HL-60 (cell line): ENCODE measurements at regions not wholly inside any gene's neighbourhood (a gene's known extent, or its start where the extent isn't known, plus 50 kb on each side); places are given as distances from the start of the nearest gene placed in this dataset.

Source experiments
- POLR2AphosphoS5 ChIP-seq: IDR thresholded peaks from 2 replicates; pipeline ENCODE4 v1.6.1; 2012; ENCODE audit warnings: low read depth
- TF ChIP-seq, protein P1 (sequence below): IDR thresholded peaks from one replicate; pipeline ENCODE4 v1.5.1; 2011; ENCODE audit warnings: low read length, control low read depth, inconsistent platforms; ENCODE audit not compliant: insufficient read depth
- TF ChIP-seq, protein P2 (sequence below): IDR thresholded peaks from 2 replicates; pipeline ENCODE4 v1.6.1; 2012; ENCODE audit warnings: low read depth; ENCODE audit not compliant: insufficient replicate concordance

DNA sequence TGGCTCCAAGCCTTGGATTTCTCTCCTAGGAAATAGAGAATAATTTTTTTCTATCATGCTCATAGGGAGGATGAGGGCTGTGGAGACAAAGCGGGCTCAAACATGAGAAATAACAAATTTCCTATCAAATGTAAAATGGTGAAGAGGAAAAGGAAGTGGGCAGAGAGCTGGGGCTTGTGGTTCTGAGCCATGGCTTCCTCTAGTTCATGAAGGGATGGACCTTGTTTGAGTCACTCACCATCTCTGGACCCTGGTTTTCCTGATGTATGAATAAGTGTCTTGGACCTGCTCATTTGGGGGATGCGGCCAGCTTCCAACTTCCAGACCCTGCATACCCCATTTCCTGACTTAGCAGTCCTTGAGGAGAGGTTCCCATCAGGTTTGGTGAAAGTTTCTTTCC is 63.0 kb downstream of the MSX1 start:
- TF ChIP-seq, protein P1, sequence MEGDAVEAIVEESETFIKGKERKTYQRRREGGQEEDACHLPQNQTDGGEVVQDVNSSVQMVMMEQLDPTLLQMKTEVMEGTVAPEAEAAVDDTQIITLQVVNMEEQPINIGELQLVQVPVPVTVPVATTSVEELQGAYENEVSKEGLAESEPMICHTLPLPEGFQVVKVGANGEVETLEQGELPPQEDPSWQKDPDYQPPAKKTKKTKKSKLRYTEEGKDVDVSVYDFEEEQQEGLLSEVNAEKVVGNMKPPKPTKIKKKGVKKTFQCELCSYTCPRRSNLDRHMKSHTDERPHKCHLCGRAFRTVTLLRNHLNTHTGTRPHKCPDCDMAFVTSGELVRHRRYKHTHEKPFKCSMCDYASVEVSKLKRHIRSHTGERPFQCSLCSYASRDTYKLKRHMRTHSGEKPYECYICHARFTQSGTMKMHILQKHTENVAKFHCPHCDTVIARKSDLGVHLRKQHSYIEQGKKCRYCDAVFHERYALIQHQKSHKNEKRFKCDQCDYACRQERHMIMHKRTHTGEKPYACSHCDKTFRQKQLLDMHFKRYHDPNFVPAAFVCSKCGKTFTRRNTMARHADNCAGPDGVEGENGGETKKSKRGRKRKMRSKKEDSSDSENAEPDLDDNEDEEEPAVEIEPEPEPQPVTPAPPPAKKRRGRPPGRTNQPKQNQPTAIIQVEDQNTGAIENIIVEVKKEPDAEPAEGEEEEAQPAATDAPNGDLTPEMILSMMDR: no peak
- TF ChIP-seq, protein P2, sequence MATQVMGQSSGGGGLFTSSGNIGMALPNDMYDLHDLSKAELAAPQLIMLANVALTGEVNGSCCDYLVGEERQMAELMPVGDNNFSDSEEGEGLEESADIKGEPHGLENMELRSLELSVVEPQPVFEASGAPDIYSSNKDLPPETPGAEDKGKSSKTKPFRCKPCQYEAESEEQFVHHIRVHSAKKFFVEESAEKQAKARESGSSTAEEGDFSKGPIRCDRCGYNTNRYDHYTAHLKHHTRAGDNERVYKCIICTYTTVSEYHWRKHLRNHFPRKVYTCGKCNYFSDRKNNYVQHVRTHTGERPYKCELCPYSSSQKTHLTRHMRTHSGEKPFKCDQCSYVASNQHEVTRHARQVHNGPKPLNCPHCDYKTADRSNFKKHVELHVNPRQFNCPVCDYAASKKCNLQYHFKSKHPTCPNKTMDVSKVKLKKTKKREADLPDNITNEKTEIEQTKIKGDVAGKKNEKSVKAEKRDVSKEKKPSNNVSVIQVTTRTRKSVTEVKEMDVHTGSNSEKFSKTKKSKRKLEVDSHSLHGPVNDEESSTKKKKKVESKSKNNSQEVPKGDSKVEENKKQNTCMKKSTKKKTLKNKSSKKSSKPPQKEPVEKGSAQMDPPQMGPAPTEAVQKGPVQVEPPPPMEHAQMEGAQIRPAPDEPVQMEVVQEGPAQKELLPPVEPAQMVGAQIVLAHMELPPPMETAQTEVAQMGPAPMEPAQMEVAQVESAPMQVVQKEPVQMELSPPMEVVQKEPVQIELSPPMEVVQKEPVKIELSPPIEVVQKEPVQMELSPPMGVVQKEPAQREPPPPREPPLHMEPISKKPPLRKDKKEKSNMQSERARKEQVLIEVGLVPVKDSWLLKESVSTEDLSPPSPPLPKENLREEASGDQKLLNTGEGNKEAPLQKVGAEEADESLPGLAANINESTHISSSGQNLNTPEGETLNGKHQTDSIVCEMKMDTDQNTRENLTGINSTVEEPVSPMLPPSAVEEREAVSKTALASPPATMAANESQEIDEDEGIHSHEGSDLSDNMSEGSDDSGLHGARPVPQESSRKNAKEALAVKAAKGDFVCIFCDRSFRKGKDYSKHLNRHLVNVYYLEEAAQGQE: no peak
- TF ChIP-seq POLR2AphosphoS5: no peak
